ENCODE measurements at regions not wholly inside any gene's neighbourhood (a gene's known extent, or its start where the extent isn't known, plus 50 kb on each side); places are given as distances from the start of the nearest gene placed in this dataset.

DNA sequence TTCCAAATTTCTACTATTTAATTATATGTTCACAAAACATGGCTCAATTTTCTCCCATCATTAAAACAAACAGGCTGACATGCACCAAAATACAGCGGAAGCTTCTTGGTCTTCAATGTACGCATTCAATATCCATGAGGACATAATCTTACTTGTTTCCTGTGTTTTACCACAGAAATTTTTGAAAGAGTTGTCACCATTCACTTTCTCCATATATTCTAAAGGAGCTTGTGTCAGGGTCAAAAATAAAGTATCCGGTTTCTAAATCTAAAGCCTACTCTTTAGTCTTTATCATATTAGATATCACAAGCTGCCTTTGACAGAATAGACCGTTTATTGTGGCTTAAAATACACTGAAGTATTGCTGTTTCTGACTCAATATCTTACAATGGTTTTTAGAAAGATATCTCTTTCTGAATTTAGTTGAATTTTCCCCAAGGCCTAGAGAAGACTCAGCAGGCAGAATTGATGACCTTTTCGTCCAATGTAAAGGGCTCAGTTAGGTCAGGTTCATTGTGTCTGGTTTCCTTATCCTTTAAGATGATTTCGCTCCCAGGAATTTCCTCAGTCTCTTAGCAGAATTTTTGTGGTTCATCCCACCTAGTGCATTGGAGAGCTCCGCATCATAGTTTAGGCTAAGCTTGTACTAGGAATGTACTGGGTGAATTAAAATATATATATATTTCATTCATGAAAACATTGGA is 717.2 kb downstream of the NCAM2 start:
- no peak for FAIRE-seq
- H3K18ac ChIP-seq (ENCODE audit: extremely low read depth, low read length) = no peak overlapping the region
- no peaks in the 10 kb centered on the region for H3K23me2 ChIP-seq (ENCODE audit: low read depth, low read length)
- DNase-seq (ENCODE audit: low read depth in 1 of 2, low spot score in 2 of 2) = no peak
- no peak overlapping the region for H2BK5ac ChIP-seq (ENCODE audit: low read depth, low read length)
- H3K9me3 ChIP-seq (ENCODE audit: insufficient read depth in 2 of 2, low read depth in 1 of 2, low read length in 1 of 2) = no peaks in the 10 kb centered on the region
- no peak overlapping the region for H3K9ac ChIP-seq (replicated peaks in 1 of 4; ENCODE audit: extremely low read depth in 1 of 4, low read depth in 3 of 4, low read length in 3 of 4)
- TF ChIP-seq EGR1 (IDR thresholded peaks at IDR 0.05; ENCODE audit: borderline replicate concordance, low read depth, low read length) (no peak), CTBP2 (IDR thresholded peaks at IDR 0.05; ENCODE audit: borderline replicate concordance, insufficient read depth, insufficient read length, low read length) (no peak), NANOG (IDR thresholded peaks at IDR 0.05; ENCODE audit: insufficient read depth, low read depth, low read length, poor library complexity, severe bottlenecking) (no peak), CBX8 (IDR thresholded peaks at IDR 0.05; ENCODE audit: borderline replicate concordance, low read depth, low read length) (no peak), KDM1A (IDR thresholded peaks at IDR 0.05; ENCODE audit: borderline replicate concordance, low read length) (no peak), CEBPB (IDR thresholded peaks at IDR 0.05; ENCODE audit: low read depth, low read length) (no peak), SP1 (IDR thresholded peaks at IDR 0.05; ENCODE audit: low read depth, low read length) (no peak), TCF12 (IDR thresholded peaks at IDR 0.05; ENCODE audit: low read depth, low read length) (no peak), JUND (IDR thresholded peaks at IDR 0.05; ENCODE audit: low read length) (no peak)
- H3K27ac ChIP-seq (ENCODE audit: low read depth, low read length) = no peak overlapping the region
- H4K91ac ChIP-seq (replicated peaks; ENCODE audit: insufficient read length, low read length) = no peak overlapping the region
- no peak overlapping the region for H2BK120ac ChIP-seq (replicated peaks; ENCODE audit: low read depth, low read length)
- H2BK12ac ChIP-seq (ENCODE audit: low read depth, low read length) = no peak overlapping the region
- H3K14ac ChIP-seq (ENCODE audit: insufficient read length) = no peak overlapping the region
- no peaks in the 10 kb centered on the region for H4K20me1 ChIP-seq (replicated peaks in 1 of 2; ENCODE audit: control insufficient read depth in 1 of 2, insufficient read depth in 2 of 2, low read length in 2 of 2)
- no peaks in the 10 kb centered on the region for H3K36me3 ChIP-seq (ENCODE audit: control insufficient read depth in 2 of 4, insufficient read depth in 4 of 4, low read length in 3 of 4)
- 0 out of 2 replicates have a peak overlapping the region, but pooled peaks have one; percentile 8 for H2AFZ ChIP-seq (ENCODE audit: low read length)
- H4K8ac ChIP-seq (ENCODE audit: extremely low read depth, insufficient read depth, low read length) = no peak overlapping the region
- no peak overlapping the region for H3K4me3 ChIP-seq (ENCODE audit: extremely low read depth in 1 of 4, insufficient read depth in 2 of 4, low read depth in 3 of 4, low read length in 4 of 4)
- ChIA-PET POLR2A (ENCODE audit: partially characterized antibody) (no interaction called here), CTCF (ENCODE audit: partially characterized antibody) (interaction anchor here (0.7 kb wide), 1 partner anchor 1679 kb away, joined by 3 read pairs; no protein-coding TSS in a partner anchor)
- H3K4me1 ChIP-seq (replicated peaks in 1 of 4; ENCODE audit: control insufficient read depth in 3 of 4, insufficient read depth in 4 of 4, low read length in 3 of 4) = peaks cover 0 to 5% (median 0%) of the 10 kb centered on the region in 4 experiments; a peak in 1 of 7 replicates
- no peak overlapping the region for H4K5ac ChIP-seq (ENCODE audit: insufficient read length, low read depth, low read length)
- 91% methylated on average over 7 of the region's 7 CpGs; no CpG with 5 or more reads in 1 of the 2 experiments for WGBS, 2 experiments (ENCODE audit: extremely low coverage in 1 of 2, insufficient coverage in 1 of 2, insufficient read length in 1 of 2, insufficient replicate concordance in 2 of 2, low coverage in 1 of 2, low lambda C conversion rate in 2 of 2, missing lambda C conversion rate in 1 of 2)
- no peak overlapping the region for H2BK20ac ChIP-seq (ENCODE audit: low read length)
- no peak overlapping the region for H2AK5ac ChIP-seq (ENCODE audit: low read depth, low read length)
- no peak overlapping the region for H3K4ac ChIP-seq (replicated peaks; ENCODE audit: insufficient read length, low read depth, low read length)
- no peak overlapping the region for H2BK15ac ChIP-seq (ENCODE audit: low read length)
- no peaks in the 10 kb centered on the region for H3K27me3 ChIP-seq (replicated peaks in 1 of 4; ENCODE audit: control insufficient read depth in 3 of 4, extremely low read depth in 1 of 4, insufficient read depth in 3 of 4, low read length in 3 of 4)
- H3K4me2 ChIP-seq (ENCODE audit: insufficient read depth in 1 of 2, low read depth in 2 of 2, low read length in 2 of 2) = no peak overlapping the region
- H3K79me2 ChIP-seq (ENCODE audit: control insufficient read depth in 1 of 2, insufficient read depth in 2 of 2, low read length in 2 of 2) = no peaks in the 10 kb centered on the region; a peak in 1 of 4 replicates
- no peak overlapping the region for H3K56ac ChIP-seq (replicated peaks; ENCODE audit: insufficient read length, low read depth, low read length)
- no peaks in the 10 kb centered on the region for H3K79me1 ChIP-seq (ENCODE audit: low read depth, low read length)
- H3K23ac ChIP-seq (ENCODE audit: insufficient read length) = no peak overlapping the region

Measured in H1 (cell line).